ENCODE measurements at regions not wholly inside any gene's neighbourhood (a gene's known extent, or its start where the extent isn't known, plus 50 kb on each side); places are given as distances from the start of the nearest gene placed in this dataset.
A peak's percentile ranks its signal among the peaks of the same experiment; 100 is the strongest.

- Histone ChIP-seq H3K36me3 (ENCODE audit: insufficient read depth, low read length) (0 out of 2 replicates have a peak, but pooled peaks cover 3% of the 10 kb centered on the region), H2AFZ (ENCODE audit: low read length, unreplicated experiment) (no peak overlapping the region), H3K4me1 (ENCODE audit: control insufficient read depth, insufficient read depth, low read length, unreplicated experiment) (peaks cover 65% of the 10 kb centered on the region)
Observed at GRCh38 chr18:22467760-22468553, 50.2 kb upstream of the CTAGE1 start.

GRCh38 chr18:22468554-22468891 lies 50.8 kb upstream of the CTAGE1 start:
- Histone ChIP-seq H3K79me2 (ENCODE audit: control insufficient read depth, insufficient read depth, low read length, unreplicated experiment) (no peaks in the 10 kb centered on the region), H3K4me1 (ENCODE audit: control insufficient read depth, insufficient read depth, low read length, unreplicated experiment) (peaks cover 65% of the 10 kb centered on the region), H3K36me3 (ENCODE audit: insufficient read depth, low read length) (0 out of 2 replicates have a peak, but pooled peaks cover 3% of the 10 kb centered on the region), H3K27ac (ENCODE audit: low read depth, low read length) (peak overlapping the region; percentile 97), H3K27me3 (ENCODE audit: insufficient read depth, low read length) (no peaks in the 10 kb centered on the region), H3K4me3 (ENCODE audit: low read depth, low read length) (no peak overlapping the region), H2AFZ (ENCODE audit: low read length, unreplicated experiment) (no peak overlapping the region)

More at GRCh38 chr18:22467760-22468553, 50.2 kb upstream of the CTAGE1 start:
- Histone ChIP-seq H3K27ac (ENCODE audit: low read depth, low read length) (peak overlapping the region; percentile 97), H3K4me3 (ENCODE audit: low read depth, low read length) (peak overlapping the region; percentile 62; the same call in 1 of the 2 replicates), H3K27me3 (ENCODE audit: insufficient read depth, low read length) (no peaks in the 10 kb centered on the region), H3K79me2 (ENCODE audit: control insufficient read depth, insufficient read depth, low read length, unreplicated experiment) (no peaks in the 10 kb centered on the region)

DNA sequence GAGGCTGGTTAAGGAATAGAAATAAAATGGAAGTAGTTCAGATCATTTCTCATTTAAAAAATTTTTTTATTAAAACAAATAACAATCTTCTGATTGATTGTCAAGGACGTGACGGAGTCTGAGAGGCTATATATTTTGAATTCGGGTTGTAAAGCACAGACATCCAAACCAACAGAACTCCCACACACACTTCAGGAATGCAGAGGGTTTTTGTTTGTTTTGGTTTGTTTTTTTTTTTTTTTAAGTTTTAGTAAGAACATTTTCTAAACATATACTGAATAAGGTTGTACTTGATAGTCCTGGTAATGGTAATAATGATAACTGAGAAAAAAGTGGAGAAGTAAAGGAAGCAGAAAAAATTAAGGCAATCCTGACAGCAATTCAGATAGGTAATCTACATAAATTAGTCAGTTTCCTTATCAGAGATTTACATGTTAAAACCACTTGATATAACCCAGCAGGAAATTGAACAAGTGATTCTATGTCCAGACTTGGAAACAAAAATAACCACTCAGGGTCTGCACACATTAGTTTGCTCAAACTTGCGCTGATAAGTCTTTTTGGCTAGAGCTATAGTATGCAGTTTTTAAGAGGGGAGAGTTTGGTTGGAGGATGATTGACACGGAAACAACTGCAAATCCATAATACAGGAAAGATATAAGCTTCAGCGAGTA lies 51.5 kb upstream of the CTAGE1 start:
- Histone ChIP-seq H2AFZ (ENCODE audit: low read length, unreplicated experiment) (no peak overlapping the region), H3K4me1 (ENCODE audit: control insufficient read depth, insufficient read depth, low read length, unreplicated experiment) (peaks cover 65% of the 10 kb centered on the region)

GRCh38 chr18:22469926-22470247 lies 52.2 kb upstream of the CTAGE1 start:
- 0 out of 2 replicates have a peak, but pooled peaks cover 3% of the 10 kb centered on the region for H3K36me3 ChIP-seq (ENCODE audit: insufficient read depth, low read length)
- peak overlapping the region; percentile 97; the same call in 1 of the 2 replicates for H3K27ac ChIP-seq (ENCODE audit: low read depth, low read length)
- peaks cover 65% of the 10 kb centered on the region for H3K4me1 ChIP-seq (ENCODE audit: control insufficient read depth, insufficient read depth, low read length, unreplicated experiment)
- no peak overlapping the region for H2AFZ ChIP-seq (ENCODE audit: low read length, unreplicated experiment)
- no peaks in the 10 kb centered on the region for H3K27me3 ChIP-seq (ENCODE audit: insufficient read depth, low read length)
- H3K4me3 ChIP-seq (ENCODE audit: low read depth, low read length): no peak overlapping the region
- H3K79me2 ChIP-seq (ENCODE audit: control insufficient read depth, insufficient read depth, low read length, unreplicated experiment): no peaks in the 10 kb centered on the region

More for the DNA sequence above, 51.5 kb upstream of the CTAGE1 start:
- H3K4me3 ChIP-seq (ENCODE audit: low read depth, low read length): no peak overlapping the region
- peak overlapping the region; percentile 97 for H3K27ac ChIP-seq (ENCODE audit: low read depth, low read length)
- H3K79me2 ChIP-seq (ENCODE audit: control insufficient read depth, insufficient read depth, low read length, unreplicated experiment): no peaks in the 10 kb centered on the region
- H3K36me3 ChIP-seq (ENCODE audit: insufficient read depth, low read length): 0 out of 2 replicates have a peak, but pooled peaks cover 3% of the 10 kb centered on the region
- no peaks in the 10 kb centered on the region for H3K27me3 ChIP-seq (ENCODE audit: insufficient read depth, low read length)

DNA sequence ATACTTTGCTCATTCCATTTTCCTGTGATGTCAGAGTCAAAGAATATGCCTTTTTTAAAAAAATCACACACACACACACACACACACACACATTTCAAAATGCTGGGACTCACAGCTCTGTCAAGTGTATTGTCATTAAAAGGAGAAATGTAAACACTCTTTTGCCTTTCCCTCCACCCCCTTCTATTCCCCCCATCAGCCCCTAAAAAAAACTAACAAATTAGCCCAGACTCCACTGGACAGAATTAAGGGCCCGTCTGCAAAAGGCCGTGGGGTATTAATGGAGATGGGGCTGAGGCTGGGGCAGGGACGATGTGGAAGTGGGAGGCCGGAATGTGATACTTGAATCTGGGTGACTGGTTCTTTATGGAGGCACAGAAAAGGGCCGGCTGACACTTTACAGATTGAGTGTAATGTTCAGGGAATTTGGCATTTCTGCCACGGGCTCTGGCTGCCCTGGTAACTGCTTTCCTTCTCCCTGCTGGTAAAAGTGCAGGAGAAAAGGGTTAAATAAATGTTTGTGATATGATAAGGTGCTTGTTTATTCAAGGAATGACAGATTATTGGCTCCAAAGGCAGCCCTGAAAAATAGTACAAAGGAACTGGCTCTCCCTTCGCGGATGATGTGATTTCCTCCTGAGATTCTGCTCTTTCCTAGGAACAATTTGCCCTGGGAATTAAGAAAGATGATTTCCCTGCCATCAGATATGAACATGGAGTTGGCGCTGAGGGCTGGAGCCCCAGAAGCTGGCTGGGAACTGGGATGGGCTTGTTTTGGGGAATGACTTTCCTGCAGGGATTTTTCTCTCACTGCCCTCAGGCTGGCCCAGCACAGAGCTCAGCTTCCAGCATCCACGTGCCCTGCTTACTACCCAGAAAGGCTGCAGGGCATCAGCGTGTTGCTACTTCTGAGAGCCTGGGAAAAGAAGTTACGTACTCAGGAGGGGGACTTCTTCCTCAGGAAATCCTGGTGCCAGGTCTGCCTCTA lies 52.8 kb upstream of the CTAGE1 start:
- peaks cover 63% of the 10 kb centered on the region for H3K4me1 ChIP-seq (ENCODE audit: control insufficient read depth, insufficient read depth, low read length, unreplicated experiment)
- no peak overlapping the region for H3K4me3 ChIP-seq (ENCODE audit: low read depth, low read length)
- H3K27ac ChIP-seq (ENCODE audit: low read depth, low read length): peak overlapping the region; percentile 97; the same call in 1 of the 2 replicates
- H3K36me3 ChIP-seq (ENCODE audit: insufficient read depth, low read length): 0 out of 2 replicates have a peak, but pooled peaks cover 3% of the 10 kb centered on the region
- no peaks in the 10 kb centered on the region for H3K27me3 ChIP-seq (ENCODE audit: insufficient read depth, low read length)
- H3K79me2 ChIP-seq (ENCODE audit: control insufficient read depth, insufficient read depth, low read length, unreplicated experiment): no peaks in the 10 kb centered on the region
- peak overlapping the region; percentile 24 for H2AFZ ChIP-seq (ENCODE audit: low read length, unreplicated experiment)

DNA sequence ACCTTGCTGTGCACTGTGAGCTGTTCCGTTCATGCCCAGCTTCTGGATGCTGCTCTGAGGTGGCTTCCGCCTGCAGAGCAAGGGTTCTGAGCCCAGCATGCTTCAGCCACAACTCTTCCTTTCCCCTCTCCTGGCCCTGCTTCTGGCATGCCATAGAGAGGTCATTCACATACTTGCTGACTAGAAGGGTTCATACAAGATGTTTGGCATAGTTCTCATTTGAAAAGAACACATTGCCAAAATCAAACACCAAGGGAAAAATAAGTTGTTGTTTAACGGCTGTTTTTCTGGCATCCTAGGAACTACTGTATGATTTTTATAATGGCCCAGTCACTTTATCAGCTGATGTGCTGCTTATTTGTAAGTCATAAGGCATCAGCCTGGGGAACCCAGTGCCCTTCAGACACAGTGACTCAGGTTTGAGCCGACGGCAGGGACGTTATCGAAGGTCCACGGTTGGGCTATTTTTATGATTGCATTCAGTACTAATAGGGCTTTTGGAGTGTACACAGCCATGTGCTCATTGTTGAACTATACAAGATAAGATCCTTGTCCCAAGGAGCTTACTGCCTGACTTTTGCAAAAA lies 53.9 kb upstream of the CTAGE1 start:
- peak overlapping the region; percentile 97; the same call in 1 of the 2 replicates for H3K27ac ChIP-seq (ENCODE audit: low read depth, low read length)
- no peak overlapping the region for H3K4me3 ChIP-seq (ENCODE audit: low read depth, low read length)

DNA sequence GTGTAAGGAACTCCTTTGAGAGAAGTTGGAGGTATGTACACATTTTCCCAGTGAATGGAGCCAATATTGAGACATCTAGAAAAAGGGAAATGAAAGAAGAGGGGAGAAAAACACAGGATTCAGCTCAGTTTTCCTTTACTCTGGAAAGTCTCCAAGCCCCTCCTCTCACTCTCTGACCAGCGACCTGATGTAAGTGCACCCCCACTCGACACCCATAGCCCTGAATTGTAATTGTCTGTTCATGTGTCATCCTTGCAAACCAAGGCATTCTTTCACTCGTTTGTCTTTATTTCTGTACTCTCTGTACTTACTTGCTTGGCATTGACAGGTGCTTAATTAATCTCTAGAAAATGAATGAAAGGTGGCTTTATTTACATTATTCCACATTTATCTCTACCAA lies 55.7 kb upstream of the CTAGE1 start:
- Histone ChIP-seq H3K27ac (ENCODE audit: low read depth, low read length) (no peak overlapping the region), H3K4me3 (ENCODE audit: low read depth, low read length) (no peak overlapping the region)

More for the DNA sequence above, 53.9 kb upstream of the CTAGE1 start:
- Histone ChIP-seq H3K79me2 (ENCODE audit: control insufficient read depth, insufficient read depth, low read length, unreplicated experiment) (no peaks in the 10 kb centered on the region), H2AFZ (ENCODE audit: low read length, unreplicated experiment) (peak overlapping the region; percentile 55), H3K36me3 (ENCODE audit: insufficient read depth, low read length) (0 out of 2 replicates have a peak, but pooled peaks cover 3% of the 10 kb centered on the region), H3K27me3 (ENCODE audit: insufficient read depth, low read length) (no peaks in the 10 kb centered on the region), H3K4me1 (ENCODE audit: control insufficient read depth, insufficient read depth, low read length, unreplicated experiment) (peaks cover 54% of the 10 kb centered on the region)

GRCh38 chr18:22475426-22476100 lies 57.8 kb upstream of the CTAGE1 start:
- Histone ChIP-seq H3K27ac (ENCODE audit: low read depth, low read length) (no peak overlapping the region), H3K4me1 (ENCODE audit: control insufficient read depth, insufficient read depth, low read length, unreplicated experiment) (peaks cover 17% of the 10 kb centered on the region), H3K4me3 (ENCODE audit: low read depth, low read length) (no peak overlapping the region), H3K36me3 (ENCODE audit: insufficient read depth, low read length) (no peaks in the 10 kb centered on the region), H3K27me3 (ENCODE audit: insufficient read depth, low read length) (no peaks in the 10 kb centered on the region), H2AFZ (ENCODE audit: low read length, unreplicated experiment) (no peak overlapping the region), H3K79me2 (ENCODE audit: control insufficient read depth, insufficient read depth, low read length, unreplicated experiment) (no peaks in the 10 kb centered on the region)

More for the DNA sequence above, 55.7 kb upstream of the CTAGE1 start:
- 0 out of 2 replicates have a peak, but pooled peaks cover 3% of the 10 kb centered on the region for H3K36me3 ChIP-seq (ENCODE audit: insufficient read depth, low read length)
- H3K79me2 ChIP-seq (ENCODE audit: control insufficient read depth, insufficient read depth, low read length, unreplicated experiment): no peaks in the 10 kb centered on the region
- H3K4me1 ChIP-seq (ENCODE audit: control insufficient read depth, insufficient read depth, low read length, unreplicated experiment): peaks cover 39% of the 10 kb centered on the region
- H3K27me3 ChIP-seq (ENCODE audit: insufficient read depth, low read length): no peaks in the 10 kb centered on the region
- H2AFZ ChIP-seq (ENCODE audit: low read length, unreplicated experiment): no peak overlapping the region

DNA sequence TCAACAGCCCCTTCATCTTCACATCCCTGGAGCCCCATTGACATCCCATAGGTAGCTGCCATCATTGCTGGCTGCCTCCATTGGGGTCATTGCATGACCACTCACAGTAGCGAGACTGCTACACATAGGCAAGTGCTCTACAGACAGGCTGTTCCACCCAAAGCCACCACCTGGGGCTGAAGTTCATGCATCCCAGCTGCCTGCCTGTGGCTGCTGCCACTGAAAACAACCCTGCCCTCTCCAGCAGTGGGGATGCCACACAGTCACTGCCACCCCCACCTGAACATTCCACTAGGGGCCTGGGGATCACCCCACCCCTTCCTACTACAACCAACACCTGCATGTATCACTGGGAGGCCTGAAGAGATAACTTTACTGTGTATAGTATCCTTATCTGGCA lies 59.5 kb upstream of the CTAGE1 start:
- H3K4me3 ChIP-seq (ENCODE audit: low read depth, low read length): no peak overlapping the region
- peaks cover under 1% of the 10 kb centered on the region for H3K4me1 ChIP-seq (ENCODE audit: control insufficient read depth, insufficient read depth, low read length, unreplicated experiment)
- no peak overlapping the region for H3K27ac ChIP-seq (ENCODE audit: low read depth, low read length)
- no peaks in the 10 kb centered on the region for H3K36me3 ChIP-seq (ENCODE audit: insufficient read depth, low read length)
- H3K27me3 ChIP-seq (ENCODE audit: insufficient read depth, low read length): no peaks in the 10 kb centered on the region
- H2AFZ ChIP-seq (ENCODE audit: low read length, unreplicated experiment): no peak overlapping the region
- no peaks in the 10 kb centered on the region for H3K79me2 ChIP-seq (ENCODE audit: control insufficient read depth, insufficient read depth, low read length, unreplicated experiment)

Measured in ACC112 (cell line).